Ovary (tissue), 3 donors: ENCODE measurements at regions not wholly inside any gene's neighbourhood (a gene's known extent, or its start where the extent isn't known, plus 50 kb on each side); places are given as distances from the start of the nearest gene placed in this dataset.

Source experiments
- EP300 ChIP-seq: sonication (generic); formaldehyde crosslinking; IDR thresholded peaks from one replicate; pipeline ENCODE4 v1.6.1; 2017; ENCODE audit warnings: antibody characterized with exemption
- TF ChIP-seq, protein P1 (sequence below), 3 donors: fragments of 450-650 bp in 2 of 3; fragments of 200-600 bp in 1 of 3; IDR thresholded peaks; one replicate each; pipeline versions ENCODE4 v1.5.1 to v1.8.0; 2016 to 2022; ENCODE audit warnings: antibody characterized with exemption in 3 of 3, mild to moderate bottlenecking in 1 of 3
- donor health status: DM: no; HTN: no; CAD: no.

DNA sequence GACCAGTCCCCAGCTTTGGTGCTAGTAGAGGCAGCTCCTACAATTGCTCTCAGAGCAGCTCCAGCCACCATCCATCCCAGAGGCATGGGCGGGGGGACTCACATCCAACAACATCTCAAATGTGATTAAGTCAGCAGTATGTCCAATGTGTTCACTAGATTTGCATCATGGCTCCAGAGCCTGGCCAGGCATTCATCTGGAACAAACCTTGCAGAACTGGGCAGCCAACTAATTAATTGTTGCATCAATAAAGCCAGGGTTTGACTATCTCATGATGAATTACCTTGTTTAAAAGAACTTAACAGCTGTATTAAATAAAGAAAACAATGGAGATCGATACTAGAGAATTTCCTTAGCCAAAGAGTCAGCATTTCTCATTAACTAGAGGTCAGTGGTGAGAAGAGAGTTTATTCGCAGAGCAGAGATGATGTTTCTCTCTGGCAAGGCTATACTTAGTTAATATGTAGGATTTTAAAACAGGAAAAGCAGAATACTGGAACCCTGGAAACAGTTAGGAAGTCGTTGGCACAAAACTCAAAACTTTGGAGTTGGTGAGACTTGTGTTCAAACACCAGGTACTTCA, 494.4 kb downstream of the GRIN2A start:
- TF ChIP-seq EP300: no peak
- TF ChIP-seq, protein P1, sequence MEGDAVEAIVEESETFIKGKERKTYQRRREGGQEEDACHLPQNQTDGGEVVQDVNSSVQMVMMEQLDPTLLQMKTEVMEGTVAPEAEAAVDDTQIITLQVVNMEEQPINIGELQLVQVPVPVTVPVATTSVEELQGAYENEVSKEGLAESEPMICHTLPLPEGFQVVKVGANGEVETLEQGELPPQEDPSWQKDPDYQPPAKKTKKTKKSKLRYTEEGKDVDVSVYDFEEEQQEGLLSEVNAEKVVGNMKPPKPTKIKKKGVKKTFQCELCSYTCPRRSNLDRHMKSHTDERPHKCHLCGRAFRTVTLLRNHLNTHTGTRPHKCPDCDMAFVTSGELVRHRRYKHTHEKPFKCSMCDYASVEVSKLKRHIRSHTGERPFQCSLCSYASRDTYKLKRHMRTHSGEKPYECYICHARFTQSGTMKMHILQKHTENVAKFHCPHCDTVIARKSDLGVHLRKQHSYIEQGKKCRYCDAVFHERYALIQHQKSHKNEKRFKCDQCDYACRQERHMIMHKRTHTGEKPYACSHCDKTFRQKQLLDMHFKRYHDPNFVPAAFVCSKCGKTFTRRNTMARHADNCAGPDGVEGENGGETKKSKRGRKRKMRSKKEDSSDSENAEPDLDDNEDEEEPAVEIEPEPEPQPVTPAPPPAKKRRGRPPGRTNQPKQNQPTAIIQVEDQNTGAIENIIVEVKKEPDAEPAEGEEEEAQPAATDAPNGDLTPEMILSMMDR (IDR thresholded peaks at IDR 0.05): no peak
